Breast epithelium (tissue), 3 donors: ENCODE measurements at regions not wholly inside any gene's neighbourhood (a gene's known extent, or its start where the extent isn't known, plus 50 kb on each side); places are given as distances from the start of the nearest gene placed in this dataset.

Experiments used
- CTCF ChIP-seq, 3 donors: fragments of 450-650 bp; IDR thresholded peaks; one replicate each; pipeline ENCODE4 v1.5.1; 2016 to 2017; ENCODE audit warnings: antibody characterized with exemption in 3 of 3, mild to moderate bottlenecking in 3 of 3, moderate library complexity in 3 of 3
- POLR2A ChIP-seq: fragments of 450-650 bp; IDR thresholded peaks from one replicate; pipeline ENCODE4 v1.6.1; 2016; ENCODE audit warnings: antibody characterized with exemption, mild to moderate bottlenecking, moderate library complexity
- POLR2AphosphoS5 ChIP-seq, 3 donors: sonication (generic); formaldehyde crosslinking; IDR thresholded peaks; one replicate each; pipeline ENCODE4 v1.6.1; 2017; ENCODE audit warnings: antibody characterized with exemption in 3 of 3

DNA sequence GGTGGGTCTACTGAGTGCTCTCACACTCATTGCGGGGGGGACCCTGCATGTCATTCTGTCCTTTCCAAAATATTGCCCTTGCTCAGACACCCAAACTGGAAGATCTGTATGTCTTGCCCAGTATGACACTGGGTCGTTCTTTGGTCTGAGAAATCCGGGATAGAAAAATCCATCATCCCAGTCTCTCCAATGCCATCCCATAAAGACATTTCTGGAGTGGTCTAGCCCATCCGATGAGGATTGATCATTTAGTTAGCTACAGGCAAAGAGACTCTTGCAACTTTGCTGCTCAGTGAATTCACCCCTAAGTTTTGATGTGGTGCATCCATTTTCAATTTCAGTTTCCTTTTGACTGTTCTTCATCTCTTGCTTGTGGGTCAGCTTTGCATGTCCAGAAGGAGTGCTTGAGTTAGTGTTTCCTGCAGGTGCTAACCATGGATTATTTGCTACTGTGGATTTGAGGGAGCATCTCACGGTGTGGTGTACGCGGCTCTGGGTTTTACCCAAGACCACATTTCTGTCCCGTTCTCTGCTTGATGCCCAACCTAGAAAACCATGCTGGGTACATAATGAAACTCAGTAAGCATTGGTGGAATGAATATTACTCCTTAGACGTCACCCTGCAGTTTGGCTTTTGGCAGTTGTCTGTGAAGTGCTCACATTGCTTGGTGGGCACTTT, 247.0 kb upstream of the MKI67 start:
- TF ChIP-seq POLR2A (no peak), CTCF (IDR thresholded peaks at IDR 0.05) (no peak), POLR2AphosphoS5 (IDR thresholded peaks at IDR 0.05) (no peak)
